Naive thymus-derived CD4-positive, alpha-beta T cell (primary cell): ENCODE measurements at regions not wholly inside any gene's neighbourhood (a gene's known extent, or its start where the extent isn't known, plus 50 kb on each side); places are given as distances from the start of the nearest gene placed in this dataset.
A peak's percentile ranks its signal among the peaks of the same experiment; 100 is the strongest.
"Not testable (repeated sequence)": the region's sequence is repeated elsewhere in the genome, so short reads cannot be mapped to it uniquely, and the experiment has no call there.

Experiments used
- ATAC-seq: fragments of 150-1000 bp; cut with Tn5 transposase; 2 replicates; pipeline ENCODE4 v1.10.0; 2021; ENCODE audit warnings: mild to moderate bottlenecking, moderate library complexity
- CTCF ChIA-PET: fragments of 350-600 bp; sonication (Branson Sonifier 250); formaldehyde crosslinking; loops from one replicate; lab custom pipeline; 2021; ENCODE audit warnings: antibody characterized with exemption; lab: Charles Lee
- POLR2A ChIA-PET: fragments of 350-600 bp; sonication (Branson Sonifier 250); formaldehyde crosslinking; loops from one replicate; lab custom pipeline; 2021; ENCODE audit warnings: antibody characterized with exemption, inconsistent platforms; lab: Charles Lee
- DNase-seq, 9 donors: peaks; one replicate each; pipeline versions ENCODE4 v3.0.0 to v3.0.0-alpha.2; 2020 to 2022; ENCODE audit warnings: mixed read lengths in 1 of 9
- H3K27ac ChIP-seq: one replicate; pipeline ENCODE4 v1.7.0; 2013; ENCODE audit warnings: mild to moderate bottlenecking, low read depth, low read length, moderate library complexity
- H3K27me3 ChIP-seq, 2 donors: one replicate each; pipeline ENCODE4 v1.7.0; 2013; ENCODE audit warnings: low read length in 2 of 2, mild to moderate bottlenecking in 2 of 2, moderate library complexity in 2 of 2; ENCODE audit not compliant: control insufficient read depth in 2 of 2, insufficient read depth in 2 of 2
- H3K36me3 ChIP-seq, 3 experiments: 1 replicate in 2 of 3; 2 replicates in 1 of 3; pipeline ENCODE4 v1.7.0; 2013; ENCODE audit warnings: low read length in 3 of 3, mild to moderate bottlenecking in 3 of 3, moderate library complexity in 1 of 3; ENCODE audit not compliant: insufficient read depth in 3 of 3, control insufficient read depth in 2 of 3
- H3K4me1 ChIP-seq, 2 donors: one replicate each; pipeline ENCODE4 v1.7.0; 2013; ENCODE audit warnings: low read length in 2 of 2, mild to moderate bottlenecking in 2 of 2, moderate library complexity in 1 of 2; ENCODE audit not compliant: control insufficient read depth in 2 of 2, insufficient read depth in 2 of 2
- H3K4me3 ChIP-seq: 2 replicates; pipeline ENCODE4 v1.7.0; 2013; ENCODE audit warnings: mild to moderate bottlenecking, low read length
- H3K9me3 ChIP-seq, 3 experiments: 1 replicate in 2 of 3; 2 replicates in 1 of 3; pipeline ENCODE4 v1.7.0; 2013; ENCODE audit warnings: low read length in 3 of 3; ENCODE audit not compliant: control insufficient read depth in 2 of 3
- H3K27ac Mint-ChIP-seq, 9 donors: one replicate each; pipeline ENCODE4 v1.8.0; 2020 to 2022; ENCODE audit warnings: mixed read lengths in 9 of 9, mild to moderate bottlenecking in 8 of 9, moderate library complexity in 5 of 9, inconsistent platforms in 2 of 9
- H3K27me3 Mint-ChIP-seq, 5 donors: one replicate each; pipeline ENCODE4 v1.8.0; 2021 to 2022; ENCODE audit warnings: mixed read lengths in 5 of 5, mild to moderate bottlenecking in 1 of 5
- H3K36me3 Mint-ChIP-seq, 5 donors: one replicate each; pipeline ENCODE4 v1.8.0; 2020 to 2022; ENCODE audit warnings: mixed read lengths in 5 of 5, mild to moderate bottlenecking in 3 of 5, inconsistent platforms in 1 of 5
- H3K4me1 Mint-ChIP-seq, 7 donors: one replicate each; pipeline ENCODE4 v1.8.0; 2020 to 2022; ENCODE audit warnings: mixed read lengths in 7 of 7, mild to moderate bottlenecking in 3 of 7, inconsistent platforms in 1 of 7
- H3K4me3 Mint-ChIP-seq, 10 donors: one replicate each; pipeline ENCODE4 v1.8.0; 2020 to 2022; ENCODE audit warnings: mild to moderate bottlenecking in 10 of 10, mixed read lengths in 10 of 10, moderate library complexity in 6 of 10, inconsistent platforms in 2 of 10
- H3K9me3 Mint-ChIP-seq, 11 donors: one replicate each; pipeline ENCODE4 v1.8.0; 2020 to 2022; ENCODE audit warnings: mixed read lengths in 11 of 11, mild to moderate bottlenecking in 4 of 11, inconsistent platforms in 1 of 11, moderate library complexity in 1 of 11
- intact Hi-C, 2 donors: fragments of 100-400 bp; cut with micrococcal nuclease; formaldehyde crosslinking; loops; one replicate each; pipeline ENCODE4 v1.15.1; 2023

DNA sequence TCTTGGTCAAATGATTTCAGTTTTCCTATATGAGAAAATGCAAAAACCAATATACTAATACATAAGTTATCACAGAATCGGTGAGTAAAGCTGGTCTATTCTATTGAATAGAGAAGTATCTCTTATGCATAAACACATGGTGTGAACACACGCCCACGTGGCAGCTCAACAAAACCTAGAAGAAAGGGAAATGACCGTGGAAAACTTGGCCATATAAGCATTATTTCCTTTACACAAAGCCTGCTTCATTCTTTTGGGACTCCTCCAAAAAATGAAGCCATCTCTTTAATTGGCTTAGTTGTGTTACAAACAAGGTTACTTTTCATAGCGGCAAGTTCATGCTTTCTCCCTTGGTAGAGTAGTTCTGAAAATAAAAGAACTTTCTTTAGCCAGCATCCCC, 183.2 kb downstream of the TMEM161B start:
- Histone ChIP-seq H3K36me3 (no peaks in the 10 kb centered on the region), H3K4me3 (no peak overlapping the region), H3K9me3 (no peaks in the 10 kb centered on the region), H3K27ac (no peak overlapping the region), H3K4me1 (no peaks in the 10 kb centered on the region), H3K27me3 (no peaks in the 10 kb centered on the region)
- ChIA-PET CTCF (no interaction called here), POLR2A (no interaction called here)
- H3K9me3 Mint-ChIP-seq: peaks cover 0 to 3% (median 0%) of the 10 kb centered on the region in 11 donors
- intact Hi-C loops: no loop called here
- ATAC-seq: no peak
- no peak overlapping the region for H3K4me3 Mint-ChIP-seq
- peaks cover 0 to 33% (median 15%) of the 10 kb centered on the region in 5 donors for H3K27me3 Mint-ChIP-seq
- H3K36me3 Mint-ChIP-seq: no peaks in the 10 kb centered on the region
- no peak overlapping the region for H3K27ac Mint-ChIP-seq
- no peak for DNase-seq
- H3K4me1 Mint-ChIP-seq: no peaks in the 10 kb centered on the region

DNA sequence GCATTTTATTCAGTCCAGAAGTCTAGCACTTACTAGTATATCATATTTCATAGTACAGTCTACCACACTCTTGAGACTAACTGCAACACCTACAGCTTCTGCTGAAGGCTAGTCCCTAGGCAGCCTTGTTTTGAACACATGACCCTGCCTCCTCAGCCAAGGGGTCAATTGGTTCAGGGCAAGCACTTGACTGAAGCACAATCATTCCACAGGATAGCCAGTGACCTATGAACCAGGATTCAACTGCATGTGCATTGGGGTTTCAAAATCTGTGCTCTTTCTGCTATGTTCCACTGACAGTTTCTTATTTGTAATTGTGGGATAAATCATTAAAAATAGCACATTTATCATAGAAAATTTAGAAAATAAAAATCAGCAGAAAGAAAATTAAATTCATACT, 186.8 kb downstream of the TMEM161B start:
- H3K27me3 ChIP-seq: no peaks in the 10 kb centered on the region
- no peaks in the 10 kb centered on the region for H3K4me1 ChIP-seq
- intact Hi-C loops: no loop called here
- no peaks in the 10 kb centered on the region for H3K4me1 Mint-ChIP-seq
- H3K27ac ChIP-seq: no peak overlapping the region
- H3K27ac Mint-ChIP-seq: peak overlapping the region in 1 of 9 donors; percentile 13
- no peaks in the 10 kb centered on the region for H3K36me3 ChIP-seq
- CTCF ChIA-PET: no interaction called here
- POLR2A ChIA-PET: no interaction called here
- DNase-seq (no peak), ATAC-seq (no peak)
- H3K4me3 ChIP-seq: no peak overlapping the region
- no peak overlapping the region for H3K4me3 Mint-ChIP-seq
- H3K36me3 Mint-ChIP-seq: no peaks in the 10 kb centered on the region
- peaks cover 0 to 15% (median 4%) of the 10 kb centered on the region in 11 donors for H3K9me3 Mint-ChIP-seq
- H3K27me3 Mint-ChIP-seq: peaks cover 0 to 15% (median 5%) of the 10 kb centered on the region in 5 donors
- H3K9me3 ChIP-seq: no peaks in the 10 kb centered on the region

DNA sequence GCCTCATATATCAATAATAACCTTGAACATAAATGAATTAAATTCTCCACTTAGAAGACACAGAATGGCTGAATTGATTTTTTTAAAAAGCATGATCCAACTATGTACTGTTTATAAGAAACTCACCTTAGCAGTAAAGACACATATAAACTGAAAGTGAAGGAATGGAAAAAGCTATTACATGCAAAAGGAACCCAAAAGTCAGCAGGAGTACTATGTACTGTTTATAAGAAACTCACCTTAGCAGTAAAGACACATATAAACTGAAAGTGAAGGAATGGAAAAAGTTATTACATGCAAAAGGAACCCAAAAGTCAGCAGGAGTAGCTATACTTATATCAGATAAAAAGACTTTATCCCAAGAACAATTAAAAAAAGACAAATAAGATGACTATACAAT, 204.8 kb downstream of the TMEM161B start:
- H3K36me3 ChIP-seq: no peaks in the 10 kb centered on the region
- no peak overlapping the region for H3K27ac ChIP-seq
- POLR2A ChIA-PET: no interaction called here
- intact Hi-C loops: no loop called here
- Mint-ChIP-seq H3K9me3 (peaks cover 5 to 35% (median 16%) of the 10 kb centered on the region in 11 donors), H3K27ac (no peak overlapping the region), H3K4me3 (no peak overlapping the region), H3K36me3 (peaks cover 0 to 3% (median 0%) of the 10 kb centered on the region in 5 donors), H3K27me3 (no peaks in the 10 kb centered on the region), H3K4me1 (no peaks in the 10 kb centered on the region)
- H3K9me3 ChIP-seq: peaks cover 0 to 13% (median 0%) of the 10 kb centered on the region in 3 experiments
- no peaks in the 10 kb centered on the region for H3K27me3 ChIP-seq
- CTCF ChIA-PET: no interaction called here
- ATAC-seq (no peak), DNase-seq (no peak)
- H3K4me1 ChIP-seq: no peaks in the 10 kb centered on the region
- H3K4me3 ChIP-seq: no peak overlapping the region

DNA sequence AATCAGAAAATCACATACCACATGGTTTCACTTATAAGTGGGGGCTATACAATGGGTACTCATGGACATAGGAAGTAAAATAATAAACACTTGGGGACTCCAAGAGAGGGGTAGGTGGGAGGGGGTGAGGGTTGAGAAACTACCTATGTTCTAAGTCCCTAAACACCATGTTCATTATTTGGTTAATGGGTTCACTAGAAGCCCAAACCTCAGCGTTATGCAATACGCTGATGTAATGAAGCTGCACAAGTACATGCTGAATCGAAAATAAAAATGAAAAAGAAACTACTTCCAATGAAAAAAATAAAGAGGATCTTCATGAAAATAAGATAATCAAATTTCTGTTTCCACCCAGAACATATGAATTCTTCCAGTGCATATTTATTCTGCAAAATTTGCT, 208.5 kb downstream of the TMEM161B start:
- ATAC-seq (no peak), DNase-seq (no peak)
- Histone ChIP-seq H3K9me3 (peaks cover 0 to 13% (median 0%) of the 10 kb centered on the region in 3 experiments), H3K36me3 (no peaks in the 10 kb centered on the region), H3K27me3 (no peaks in the 10 kb centered on the region), H3K27ac (no peak overlapping the region), H3K4me1 (no peaks in the 10 kb centered on the region), H3K4me3 (no peak overlapping the region)
- Mint-ChIP-seq H3K27ac (no peak overlapping the region), H3K9me3 (peaks cover 5 to 35% (median 16%) of the 10 kb centered on the region in 11 donors), H3K27me3 (no peaks in the 10 kb centered on the region), H3K36me3 (peaks cover 0 to 3% (median 0%) of the 10 kb centered on the region in 5 donors), H3K4me3 (no peak overlapping the region), H3K4me1 (no peaks in the 10 kb centered on the region)
- ChIA-PET POLR2A (no interaction called here), CTCF (no interaction called here)
- intact Hi-C loops: no loop called here

DNA sequence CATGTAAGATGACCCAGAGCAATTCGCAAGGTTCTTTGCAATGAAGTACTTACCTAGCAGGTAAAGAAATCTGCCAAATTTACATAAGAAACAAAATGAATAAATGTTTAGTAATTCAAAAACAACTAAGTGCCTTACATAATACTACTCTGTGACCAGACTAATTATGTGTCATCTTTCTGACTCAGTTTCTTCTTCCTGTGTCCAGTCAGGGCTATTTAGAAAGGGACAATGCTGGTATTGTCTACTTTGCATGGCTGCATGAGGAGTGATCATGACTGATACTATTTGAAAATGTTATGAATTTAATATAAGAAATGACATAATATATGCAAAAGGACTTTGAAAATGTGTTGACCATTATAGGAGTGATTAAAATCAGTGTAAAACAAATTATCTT, 210.0 kb downstream of the TMEM161B start:
- Mint-ChIP-seq H3K27ac (no peak overlapping the region), H3K36me3 (peaks cover 0 to 3% (median 0%) of the 10 kb centered on the region in 5 donors), H3K27me3 (no peaks in the 10 kb centered on the region), H3K4me1 (no peaks in the 10 kb centered on the region), H3K4me3 (no peak overlapping the region), H3K9me3 (peaks cover 5 to 31% (median 16%) of the 10 kb centered on the region in 11 donors)
- DNase-seq (no peak), ATAC-seq (no peak)
- Histone ChIP-seq H3K27me3 (no peaks in the 10 kb centered on the region), H3K9me3 (peaks cover 0 to 13% (median 0%) of the 10 kb centered on the region in 3 experiments), H3K4me1 (no peaks in the 10 kb centered on the region), H3K36me3 (no peaks in the 10 kb centered on the region), H3K4me3 (no peak overlapping the region), H3K27ac (no peak overlapping the region)
- intact Hi-C loops: no loop called here
- ChIA-PET CTCF (no interaction called here), POLR2A (no interaction called here)

DNA sequence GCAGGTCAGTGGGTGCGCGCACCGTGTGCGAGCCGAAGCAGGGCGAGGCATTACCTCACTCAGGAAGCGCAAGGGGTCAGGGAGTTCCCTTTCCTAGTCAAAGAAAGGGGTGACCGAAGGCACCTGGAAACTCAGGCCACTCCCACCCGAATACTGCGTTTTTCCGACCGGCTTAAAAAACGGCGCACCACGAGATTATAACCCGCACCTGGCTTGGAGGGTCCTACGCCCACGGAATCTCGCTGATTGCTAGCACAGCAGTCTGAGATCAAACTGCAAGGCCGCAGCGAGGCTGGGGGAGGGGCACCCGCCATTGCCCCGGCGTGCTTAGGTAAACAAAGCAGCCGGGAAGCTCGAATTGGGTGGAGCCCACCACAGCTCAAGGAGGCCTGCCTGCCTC, 216.2 kb downstream of the TMEM161B start:
- H3K4me1 ChIP-seq, H3K36me3 ChIP-seq, DNase-seq, H3K4me1 Mint-ChIP-seq, H3K27ac ChIP-seq, H3K4me3 Mint-ChIP-seq, H3K27ac Mint-ChIP-seq, CTCF ChIA-PET, H3K4me3 ChIP-seq, POLR2A ChIA-PET, H3K9me3 ChIP-seq, H3K9me3 Mint-ChIP-seq, ATAC-seq, H3K27me3 ChIP-seq, H3K36me3 Mint-ChIP-seq, intact Hi-C loops: not testable (repeated sequence)
- peaks cover 0 to 10% (median 9%) of the 10 kb centered on the region in 5 donors for H3K27me3 Mint-ChIP-seq

DNA sequence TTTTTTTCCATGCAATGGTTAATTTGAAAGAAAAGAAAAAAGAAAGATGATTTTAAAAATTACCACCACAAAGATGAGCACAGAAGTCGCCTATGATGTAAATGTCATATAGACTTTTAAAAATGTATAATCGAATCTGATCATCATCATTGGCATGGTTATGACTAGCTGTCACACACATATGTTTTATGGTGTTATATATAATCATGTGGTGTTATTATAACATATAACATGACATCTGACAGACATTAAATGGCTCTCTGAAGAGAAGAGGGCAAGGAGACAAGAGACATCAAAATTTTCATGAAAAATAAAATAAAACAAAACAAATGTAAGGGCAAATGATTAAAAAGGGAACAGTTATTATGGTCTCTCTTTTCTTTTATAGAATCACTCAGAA, 217.5 kb downstream of the TMEM161B start:
- POLR2A ChIA-PET: no interaction called here

More for the DNA sequence above, 217.5 kb downstream of the TMEM161B start:
- no peaks in the 10 kb centered on the region for H3K9me3 ChIP-seq
- H3K27ac ChIP-seq: no peak overlapping the region
- H3K4me3 ChIP-seq: no peak overlapping the region
- intact Hi-C loops: no loop called here
- H3K36me3 Mint-ChIP-seq: no peaks in the 10 kb centered on the region
- no peaks in the 10 kb centered on the region for H3K36me3 ChIP-seq
- H3K4me1 Mint-ChIP-seq: no peaks in the 10 kb centered on the region
- H3K27ac Mint-ChIP-seq: no peak overlapping the region
- peaks cover 0 to 12% (median 9%) of the 10 kb centered on the region in 5 donors for H3K27me3 Mint-ChIP-seq
- H3K4me3 Mint-ChIP-seq: no peak overlapping the region
- CTCF ChIA-PET: no interaction called here
- ATAC-seq: no peak
- peaks cover 0 to 4% (median 0%) of the 10 kb centered on the region in 11 donors for H3K9me3 Mint-ChIP-seq
- no peaks in the 10 kb centered on the region for H3K27me3 ChIP-seq
- no peak for DNase-seq
- no peaks in the 10 kb centered on the region for H3K4me1 ChIP-seq
